GM10266 (cell line): ENCODE measurements at regions not wholly inside any gene's neighbourhood (a gene's known extent, or its start where the extent isn't known, plus 50 kb on each side); places are given as distances from the start of the nearest gene placed in this dataset.

Experiments used
- DNase-seq: peaks from one replicate; pipeline ENCODE4 v3.0.0; 2012; ENCODE audit errors: extremely low spot score
- CTCF ChIP-seq: IDR thresholded peaks from 2 replicates; pipeline ENCODE4 v1.5.1; 2012; ENCODE audit warnings: mild to moderate bottlenecking, low read depth; ENCODE audit not compliant: control insufficient read depth, insufficient read depth; ENCODE audit errors: missing control alignments

DNA sequence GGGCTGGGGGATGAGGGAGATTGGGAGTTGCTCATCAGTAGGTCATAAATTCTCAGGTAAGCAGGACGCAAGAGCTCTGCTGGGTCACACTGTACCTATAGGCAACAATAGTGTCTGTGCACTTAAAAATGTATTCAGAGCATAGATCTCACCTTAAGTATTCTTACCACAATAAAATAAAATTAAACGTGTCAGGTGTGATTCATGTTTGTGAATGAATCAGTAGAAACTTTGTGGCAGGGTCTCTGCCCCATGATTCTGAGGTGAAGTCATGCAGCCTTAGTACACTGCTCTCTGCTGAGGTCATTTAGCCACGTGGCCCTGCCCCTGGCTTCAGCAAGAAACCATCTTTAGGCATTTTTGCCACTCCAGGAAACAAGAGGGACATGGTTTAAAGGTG, 253.8 kb downstream of the FBXO15 start:
- no peak for DNase-seq

DNA sequence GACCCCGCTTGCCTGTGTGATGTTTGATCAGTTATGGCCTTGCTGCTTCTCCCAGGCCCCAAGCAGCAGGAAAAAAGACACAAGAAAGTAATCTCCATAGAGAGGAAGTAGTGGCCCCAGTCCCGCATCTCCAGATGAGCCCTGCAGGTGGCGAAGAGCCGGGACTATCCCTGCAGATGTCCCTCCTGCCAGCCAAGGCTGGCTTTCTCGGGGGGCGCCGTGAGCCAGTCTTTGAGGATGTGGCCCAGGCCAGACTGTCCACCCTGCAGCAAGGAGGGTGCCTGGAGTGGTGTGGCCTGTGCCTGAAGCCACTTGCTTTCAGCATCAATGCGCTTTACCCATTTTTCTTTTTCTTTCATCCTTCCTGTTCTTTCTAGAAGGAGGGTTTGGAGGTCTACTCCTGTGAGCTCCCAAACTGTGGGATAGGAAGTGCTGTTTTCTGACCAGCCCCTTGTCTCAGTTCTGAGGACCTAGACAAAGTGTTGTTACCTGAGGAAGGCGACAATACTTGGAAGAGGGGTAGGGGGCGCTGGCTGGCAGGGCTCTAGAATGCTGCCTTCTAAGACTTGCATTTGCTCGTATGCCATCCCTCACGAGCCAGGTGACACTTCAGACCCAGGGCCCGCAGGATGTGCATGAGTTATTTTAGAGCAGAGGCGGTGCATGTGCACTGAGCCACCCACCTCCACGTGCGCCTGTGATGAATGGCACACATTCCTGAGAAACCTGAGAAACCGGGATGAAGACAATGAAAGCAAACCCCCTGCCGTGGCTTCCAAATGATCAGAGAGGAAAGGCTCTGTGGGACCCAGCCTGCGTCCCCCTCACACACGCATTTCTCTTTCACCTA, 255.8 kb downstream of the FBXO15 start:
- TF ChIP-seq CTCF: no peak
- no peak for DNase-seq

More for the DNA sequence above, 253.8 kb downstream of the FBXO15 start:
- TF ChIP-seq CTCF: no peak

- DNase-seq: no peak
- TF ChIP-seq CTCF: no peak
Observed at GRCh38 chr18:73888565-73888964, 259.1 kb downstream of the FBXO15 start.

GRCh38 chr18:73887801-73888200, 259.8 kb downstream of the FBXO15 start:
- no peak for TF ChIP-seq CTCF
- DNase-seq: no peak

DNA sequence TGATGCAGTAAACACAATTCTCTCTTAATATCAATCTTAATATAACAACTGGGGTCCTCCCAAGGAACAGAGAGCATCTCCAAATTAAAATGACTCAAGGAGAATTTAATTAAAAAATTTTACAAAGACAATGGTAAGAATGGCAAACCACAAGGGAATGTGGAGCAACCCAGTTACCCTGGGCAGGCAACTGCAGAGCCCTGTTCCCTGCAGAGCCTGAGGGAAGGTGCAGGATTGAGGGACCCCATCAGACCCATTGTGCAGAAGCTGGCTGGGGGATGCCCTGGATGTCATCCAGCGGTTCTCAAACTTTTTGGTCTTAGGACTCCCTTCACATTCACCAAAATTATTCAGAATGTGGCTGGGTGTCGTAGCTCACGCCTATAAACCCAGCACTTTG, 262.8 kb downstream of the FBXO15 start:
- no peak for DNase-seq
- TF ChIP-seq CTCF: no peak

DNA sequence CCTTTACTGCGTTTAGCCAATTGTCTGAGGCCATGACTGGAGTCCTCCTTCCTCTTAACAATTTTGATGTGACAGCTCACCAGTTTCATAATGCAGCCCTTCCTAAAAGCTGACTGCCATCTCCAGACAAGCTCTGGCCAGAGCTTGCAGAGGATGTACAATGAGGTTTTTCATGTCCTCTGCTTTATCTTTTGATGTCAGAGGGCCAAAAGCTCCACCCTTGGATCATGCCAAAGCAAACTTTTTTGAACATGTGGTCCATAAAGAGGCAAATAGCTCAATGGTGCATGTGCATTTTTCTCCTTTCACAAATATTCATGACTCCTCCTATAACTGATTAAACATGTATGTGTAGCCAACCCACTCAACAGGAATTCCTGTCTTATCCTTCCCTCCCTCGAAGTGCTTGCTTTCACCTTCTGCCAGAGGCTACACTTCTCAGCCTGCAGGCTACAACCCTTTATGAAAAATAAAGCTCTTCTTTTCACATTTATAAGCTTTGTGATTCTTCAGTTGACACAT, 266.2 kb downstream of the FBXO15 start:
- no peak for TF ChIP-seq CTCF
- DNase-seq: no peak

DNA sequence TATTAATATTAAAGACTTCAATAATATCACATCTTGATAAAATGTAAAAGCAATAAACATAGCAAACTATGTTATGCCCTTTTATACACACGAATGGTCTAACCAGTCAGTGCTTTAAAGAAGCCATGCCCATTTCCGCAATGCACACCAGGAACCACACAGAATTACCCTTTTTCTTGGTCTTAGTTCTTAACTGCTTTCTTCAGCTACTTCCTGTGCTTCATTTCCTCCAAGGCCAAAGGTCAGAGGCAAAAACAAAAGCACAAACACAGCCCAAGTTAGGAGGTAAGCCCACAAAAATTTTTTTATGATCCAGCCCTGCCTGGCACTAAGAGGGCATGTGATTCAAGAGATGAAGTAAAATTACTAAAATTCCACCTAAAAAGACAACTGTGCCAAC, 267.2 kb downstream of the FBXO15 start:
- TF ChIP-seq CTCF: no peak
- no peak for DNase-seq
